ENCODE measurements at regions not wholly inside any gene's neighbourhood (a gene's known extent, or its start where the extent isn't known, plus 50 kb on each side); places are given as distances from the start of the nearest gene placed in this dataset.

- WGBS: 69% methylated on average over 7 of the region's 7 CpGs
- H3K36me3 ChIP-seq (ENCODE audit: insufficient read depth): no peaks in the 10 kb centered on the region
- no peak for DNase-seq (ENCODE audit: extremely low spot score)
- H3K4me1 ChIP-seq (ENCODE audit: insufficient read depth): no peaks in the 10 kb centered on the region
- no peak overlapping the region for H3K27ac ChIP-seq (ENCODE audit: low read depth)
- no peak overlapping the region for H3K4me3 ChIP-seq (ENCODE audit: low read depth, low read length)
Observed at GRCh38 chr2:105626212-105626965, 118.3 kb upstream of the NCK2 start.

GRCh38 chr2:105625632-105626031 is 119.1 kb upstream of the NCK2 start:
- Histone ChIP-seq H3K27ac (ENCODE audit: low read depth) (no peak overlapping the region), H3K4me1 (ENCODE audit: insufficient read depth) (no peaks in the 10 kb centered on the region), H3K4me3 (ENCODE audit: low read depth, low read length) (no peak overlapping the region), H3K36me3 (ENCODE audit: insufficient read depth) (no peaks in the 10 kb centered on the region)
- no peak for DNase-seq (ENCODE audit: extremely low spot score)
- WGBS: 85% methylated on average over 11 of the region's 11 CpGs

- no peaks in the 10 kb centered on the region for H3K36me3 ChIP-seq (ENCODE audit: insufficient read depth)
- DNase-seq (ENCODE audit: extremely low spot score): no peak
- H3K4me3 ChIP-seq (ENCODE audit: low read depth, low read length): no peak overlapping the region
- H3K4me1 ChIP-seq (ENCODE audit: insufficient read depth): no peaks in the 10 kb centered on the region
- H3K27ac ChIP-seq (ENCODE audit: low read depth): no peak overlapping the region
- 94% methylated on average over 7 of the region's 7 CpGs for WGBS
Observed at GRCh38 chr2:105621038-105621437, 123.7 kb upstream of the NCK2 start.

- H3K4me1 ChIP-seq (ENCODE audit: insufficient read depth): no peaks in the 10 kb centered on the region
- WGBS: 92% methylated on average over 4 of the region's 4 CpGs
- no peak overlapping the region for H3K4me3 ChIP-seq (ENCODE audit: low read depth, low read length)
- DNase-seq (ENCODE audit: extremely low spot score): no peak
- H3K27ac ChIP-seq (ENCODE audit: low read depth): no peak overlapping the region
- no peaks in the 10 kb centered on the region for H3K36me3 ChIP-seq (ENCODE audit: insufficient read depth)
Observed at GRCh38 chr2:105618351-105618659, 126.4 kb upstream of the NCK2 start.

GRCh38 chr2:105617631-105618350 is 126.9 kb upstream of the NCK2 start:
- no peak overlapping the region for H3K4me3 ChIP-seq (ENCODE audit: low read depth, low read length)
- no peaks in the 10 kb centered on the region for H3K4me1 ChIP-seq (ENCODE audit: insufficient read depth)
- DNase-seq (ENCODE audit: extremely low spot score): no peak
- WGBS: 92% methylated on average over 12 of the region's 12 CpGs
- H3K27ac ChIP-seq (ENCODE audit: low read depth): no peak overlapping the region
- no peaks in the 10 kb centered on the region for H3K36me3 ChIP-seq (ENCODE audit: insufficient read depth)

- Histone ChIP-seq H3K36me3 (ENCODE audit: insufficient read depth) (no peaks in the 10 kb centered on the region), H3K4me1 (ENCODE audit: insufficient read depth) (no peaks in the 10 kb centered on the region), H3K27ac (ENCODE audit: low read depth) (no peak overlapping the region), H3K4me3 (ENCODE audit: low read depth, low read length) (no peak overlapping the region)
- 89% methylated on average over 8 of the region's 8 CpGs for WGBS
- DNase-seq (ENCODE audit: extremely low spot score): no peak
Observed at GRCh38 chr2:105615305-105615704, 129.4 kb upstream of the NCK2 start.

- WGBS: 54% methylated on average over 6 of the region's 6 CpGs
- Histone ChIP-seq H3K27ac (ENCODE audit: low read depth) (no peak overlapping the region), H3K36me3 (ENCODE audit: insufficient read depth) (no peaks in the 10 kb centered on the region), H3K4me1 (ENCODE audit: insufficient read depth) (no peaks in the 10 kb centered on the region), H3K4me3 (ENCODE audit: low read depth, low read length) (no peak overlapping the region)
- peak; percentile 10 for DNase-seq (ENCODE audit: extremely low spot score)
Observed at GRCh38 chr2:105611811-105612424, 132.8 kb upstream of the NCK2 start.

GRCh38 chr2:105611333-105611637 is 133.4 kb upstream of the NCK2 start:
- WGBS: 85% methylated on average over 2 of the region's 2 CpGs
- H3K4me3 ChIP-seq (ENCODE audit: low read depth, low read length): no peak overlapping the region

GRCh38 chr2:105610576-105611332 is 134.0 kb upstream of the NCK2 start:
- no peaks in the 10 kb centered on the region for H3K36me3 ChIP-seq (ENCODE audit: insufficient read depth)
- H3K27ac ChIP-seq (ENCODE audit: low read depth): peak overlapping the region; percentile 11
- H3K4me1 ChIP-seq (ENCODE audit: insufficient read depth): no peaks in the 10 kb centered on the region
- DNase-seq (ENCODE audit: extremely low spot score): no peak
- H3K4me3 ChIP-seq (ENCODE audit: low read depth, low read length): no peak overlapping the region
- WGBS: 76% methylated on average over 16 of the region's 16 CpGs

More at GRCh38 chr2:105611333-105611637, 133.4 kb upstream of the NCK2 start:
- H3K4me1 ChIP-seq (ENCODE audit: insufficient read depth): no peaks in the 10 kb centered on the region
- DNase-seq (ENCODE audit: extremely low spot score): no peak
- H3K27ac ChIP-seq (ENCODE audit: low read depth): no peak overlapping the region
- H3K36me3 ChIP-seq (ENCODE audit: insufficient read depth): no peaks in the 10 kb centered on the region

GRCh38 chr2:105609746-105610402 is 134.8 kb upstream of the NCK2 start:
- no peak overlapping the region for H3K4me3 ChIP-seq (ENCODE audit: low read depth, low read length)
- no peaks in the 10 kb centered on the region for H3K4me1 ChIP-seq (ENCODE audit: insufficient read depth)
- H3K27ac ChIP-seq (ENCODE audit: low read depth): no peak overlapping the region
- 56% methylated on average over 13 of the region's 13 CpGs for WGBS
- H3K36me3 ChIP-seq (ENCODE audit: insufficient read depth): no peaks in the 10 kb centered on the region
- DNase-seq (ENCODE audit: extremely low spot score): no peak

- DNase-seq (ENCODE audit: extremely low spot score): no peak
- WGBS: 87% methylated on average over 4 of the region's 4 CpGs
Observed at GRCh38 chr2:105607920-105608504, 136.7 kb upstream of the NCK2 start.

GRCh38 chr2:105606081-105606480 is 138.6 kb upstream of the NCK2 start:
- no peak for DNase-seq (ENCODE audit: extremely low spot score)
- Histone ChIP-seq H3K4me3 (ENCODE audit: low read depth, low read length) (no peak overlapping the region), H3K27ac (ENCODE audit: low read depth) (no peak overlapping the region), H3K36me3 (ENCODE audit: insufficient read depth) (no peaks in the 10 kb centered on the region), H3K4me1 (ENCODE audit: insufficient read depth) (no peaks in the 10 kb centered on the region)
- WGBS: 80% methylated on average over 3 of the region's 3 CpGs

More at GRCh38 chr2:105607920-105608504, 136.7 kb upstream of the NCK2 start:
- H3K4me3 ChIP-seq (ENCODE audit: low read depth, low read length): no peak overlapping the region
- no peak overlapping the region for H3K27ac ChIP-seq (ENCODE audit: low read depth)
- H3K4me1 ChIP-seq (ENCODE audit: insufficient read depth): no peaks in the 10 kb centered on the region
- H3K36me3 ChIP-seq (ENCODE audit: insufficient read depth): no peaks in the 10 kb centered on the region

- Histone ChIP-seq H3K36me3 (ENCODE audit: insufficient read depth) (no peaks in the 10 kb centered on the region), H3K4me1 (ENCODE audit: insufficient read depth) (no peaks in the 10 kb centered on the region), H3K4me3 (ENCODE audit: low read depth, low read length) (no peak overlapping the region), H3K27ac (ENCODE audit: low read depth) (no peak overlapping the region)
- no peak for DNase-seq (ENCODE audit: extremely low spot score)
- WGBS: 43% methylated on average over 3 of the region's 3 CpGs
Observed at GRCh38 chr2:105604938-105605337, 139.8 kb upstream of the NCK2 start.

Measured in urinary bladder (tissue), 3 donors.